ENCODE measurements at regions not wholly inside any gene's neighbourhood (a gene's known extent, or its start where the extent isn't known, plus 50 kb on each side); places are given as distances from the start of the nearest gene placed in this dataset.

DNA sequence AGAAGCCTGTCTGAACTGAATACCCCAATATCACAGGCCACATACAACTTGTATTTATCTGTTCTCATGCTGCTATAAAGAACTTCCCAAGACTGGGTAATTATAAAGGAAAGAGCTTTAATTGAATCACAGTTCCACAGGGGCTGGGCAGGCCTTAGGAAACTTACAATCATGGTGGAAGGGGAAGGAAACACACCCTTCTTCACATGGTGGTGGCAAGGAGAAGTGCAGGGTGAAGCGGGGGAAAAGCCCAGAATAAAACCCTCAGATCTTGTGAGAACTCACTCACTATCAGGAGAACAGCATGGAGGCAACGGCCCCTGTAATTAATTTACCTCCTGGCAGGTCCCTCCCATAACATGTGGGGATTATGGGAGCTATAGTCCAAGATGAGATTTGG lies 50.3 kb upstream of the FNDC1 start:
- TF ChIP-seq, protein P1, sequence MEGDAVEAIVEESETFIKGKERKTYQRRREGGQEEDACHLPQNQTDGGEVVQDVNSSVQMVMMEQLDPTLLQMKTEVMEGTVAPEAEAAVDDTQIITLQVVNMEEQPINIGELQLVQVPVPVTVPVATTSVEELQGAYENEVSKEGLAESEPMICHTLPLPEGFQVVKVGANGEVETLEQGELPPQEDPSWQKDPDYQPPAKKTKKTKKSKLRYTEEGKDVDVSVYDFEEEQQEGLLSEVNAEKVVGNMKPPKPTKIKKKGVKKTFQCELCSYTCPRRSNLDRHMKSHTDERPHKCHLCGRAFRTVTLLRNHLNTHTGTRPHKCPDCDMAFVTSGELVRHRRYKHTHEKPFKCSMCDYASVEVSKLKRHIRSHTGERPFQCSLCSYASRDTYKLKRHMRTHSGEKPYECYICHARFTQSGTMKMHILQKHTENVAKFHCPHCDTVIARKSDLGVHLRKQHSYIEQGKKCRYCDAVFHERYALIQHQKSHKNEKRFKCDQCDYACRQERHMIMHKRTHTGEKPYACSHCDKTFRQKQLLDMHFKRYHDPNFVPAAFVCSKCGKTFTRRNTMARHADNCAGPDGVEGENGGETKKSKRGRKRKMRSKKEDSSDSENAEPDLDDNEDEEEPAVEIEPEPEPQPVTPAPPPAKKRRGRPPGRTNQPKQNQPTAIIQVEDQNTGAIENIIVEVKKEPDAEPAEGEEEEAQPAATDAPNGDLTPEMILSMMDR (IDR thresholded peaks at IDR 0.05; ENCODE audit: borderline replicate concordance, extremely low read depth, insufficient read depth): no peak
- intact Hi-C loops (cut with DNase I): no loop called here
- Histone ChIP-seq H3K9ac (ENCODE audit: low read length in 3 of 3) (no peak overlapping the region), H3K36me3 (ENCODE audit: control insufficient read depth in 2 of 3, insufficient read depth in 3 of 3, low read length in 3 of 3) (no peaks in the 10 kb centered on the region), H3K4me3 (ENCODE audit: low read length in 3 of 3) (no peak overlapping the region), H3K9me3 (ENCODE audit: control insufficient read depth in 2 of 3, insufficient read depth in 1 of 3, low read length in 3 of 3) (no peaks in the 10 kb centered on the region), H3K4me1 (ENCODE audit: control insufficient read depth in 2 of 3, insufficient read depth in 2 of 3, low read depth in 1 of 3, low read length in 3 of 3) (no peaks in the 10 kb centered on the region), H3K27ac (ENCODE audit: low read depth in 2 of 2, low read length in 2 of 2) (no peak overlapping the region), H3K27me3 (ENCODE audit: control insufficient read depth, insufficient read depth, low read length) (no peaks in the 10 kb centered on the region)
- FAIRE-seq (no peak), DNase-seq (no peak)

DNA sequence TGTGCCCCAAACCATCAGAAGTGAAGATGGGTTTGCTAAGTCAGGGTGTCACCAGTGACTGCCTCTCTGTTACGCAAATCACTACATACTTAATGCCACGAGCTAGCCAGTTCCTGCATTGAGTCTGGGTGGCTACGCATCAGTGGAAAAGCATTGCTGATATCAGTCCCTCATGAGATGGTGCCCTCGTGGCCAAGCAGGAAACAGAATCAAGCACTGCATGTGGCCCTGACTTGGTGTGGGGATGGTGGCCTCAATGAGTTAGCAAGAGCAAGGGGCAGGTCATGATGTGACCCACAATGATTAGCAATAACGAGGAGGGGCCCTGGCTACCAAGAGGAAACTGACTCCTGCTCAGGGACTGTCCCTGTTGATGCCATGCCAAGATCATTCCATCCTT lies 51.6 kb upstream of the FNDC1 start:
- TF ChIP-seq, protein P1 (IDR thresholded peaks at IDR 0.05; ENCODE audit: borderline replicate concordance, extremely low read depth, insufficient read depth): no peak
- Histone ChIP-seq H3K36me3 (ENCODE audit: control insufficient read depth in 2 of 3, insufficient read depth in 3 of 3, low read length in 3 of 3) (no peaks in the 10 kb centered on the region), H3K27me3 (ENCODE audit: control insufficient read depth, insufficient read depth, low read length) (no peaks in the 10 kb centered on the region), H3K4me1 (ENCODE audit: control insufficient read depth in 2 of 3, insufficient read depth in 2 of 3, low read depth in 1 of 3, low read length in 3 of 3) (no peaks in the 10 kb centered on the region), H3K4me3 (ENCODE audit: low read length in 3 of 3) (no peak overlapping the region), H3K27ac (ENCODE audit: low read depth in 2 of 2, low read length in 2 of 2) (no peak overlapping the region), H3K9ac (ENCODE audit: low read length in 3 of 3) (no peak overlapping the region), H3K9me3 (ENCODE audit: control insufficient read depth in 2 of 3, insufficient read depth in 1 of 3, low read length in 3 of 3) (no peaks in the 10 kb centered on the region)
- intact Hi-C loops (cut with DNase I): no loop called here
- no peak for FAIRE-seq
- no peak for DNase-seq

DNA sequence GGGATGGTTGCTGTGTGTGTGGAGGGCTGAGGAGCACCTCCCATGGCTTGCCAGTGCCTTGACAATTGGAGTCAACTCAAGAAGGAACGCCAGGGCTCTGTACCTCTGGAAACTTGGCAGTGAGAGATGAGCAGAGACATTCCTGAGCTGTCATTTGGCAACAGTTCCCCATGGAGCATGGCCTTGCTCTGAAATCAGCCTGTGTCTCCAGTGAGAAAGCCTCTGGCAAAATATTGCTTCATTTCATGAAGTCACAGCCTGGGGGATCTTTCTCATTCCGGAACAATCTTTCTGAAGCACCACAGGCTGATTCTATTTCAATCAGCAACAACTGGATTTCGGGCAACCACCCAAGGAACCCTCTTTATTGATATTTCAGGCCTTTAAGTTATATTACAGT lies 52.2 kb upstream of the FNDC1 start:
- intact Hi-C loops (cut with DNase I): no loop called here
- TF ChIP-seq, protein P1 (IDR thresholded peaks at IDR 0.05; ENCODE audit: borderline replicate concordance, extremely low read depth, insufficient read depth): no peak
- no peaks in the 10 kb centered on the region for H3K27me3 ChIP-seq (ENCODE audit: control insufficient read depth, insufficient read depth, low read length)
- no peaks in the 10 kb centered on the region for H3K4me1 ChIP-seq (ENCODE audit: control insufficient read depth in 2 of 3, insufficient read depth in 2 of 3, low read depth in 1 of 3, low read length in 3 of 3)
- H3K36me3 ChIP-seq (ENCODE audit: control insufficient read depth in 2 of 3, insufficient read depth in 3 of 3, low read length in 3 of 3): no peaks in the 10 kb centered on the region
- H3K9me3 ChIP-seq (ENCODE audit: control insufficient read depth in 2 of 3, insufficient read depth in 1 of 3, low read length in 3 of 3): no peaks in the 10 kb centered on the region
- FAIRE-seq (no peak), DNase-seq (no peak)
- no peak overlapping the region for H3K9ac ChIP-seq (ENCODE audit: low read length in 3 of 3)
- H3K4me3 ChIP-seq (ENCODE audit: low read length in 3 of 3): no peak overlapping the region
- H3K27ac ChIP-seq (ENCODE audit: low read depth in 2 of 2, low read length in 2 of 2): no peak overlapping the region

DNA sequence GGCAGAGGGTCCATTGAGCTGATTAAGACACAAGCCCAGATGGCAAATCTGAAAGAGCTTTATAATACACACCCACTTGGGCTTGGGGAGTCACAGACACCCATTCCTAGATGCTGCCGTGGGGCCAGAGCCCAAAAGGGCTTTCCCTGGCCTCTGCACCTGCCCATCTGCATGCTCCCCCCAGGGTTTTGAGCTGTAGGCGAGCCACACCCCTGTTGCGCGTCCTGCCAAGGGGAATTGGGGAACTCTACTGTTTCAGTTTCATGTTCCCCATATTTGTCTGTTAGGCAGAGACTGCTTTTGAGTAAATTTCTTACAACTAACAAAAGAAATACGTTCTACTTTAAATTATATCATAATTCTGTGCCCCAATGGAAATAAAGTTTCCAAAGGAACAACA lies 52.9 kb upstream of the FNDC1 start:
- Histone ChIP-seq H3K9ac (ENCODE audit: low read length in 3 of 3) (no peak overlapping the region), H3K36me3 (ENCODE audit: control insufficient read depth in 2 of 3, insufficient read depth in 3 of 3, low read length in 3 of 3) (no peaks in the 10 kb centered on the region), H3K4me1 (ENCODE audit: control insufficient read depth in 2 of 3, insufficient read depth in 2 of 3, low read depth in 1 of 3, low read length in 3 of 3) (no peaks in the 10 kb centered on the region), H3K9me3 (ENCODE audit: control insufficient read depth in 2 of 3, insufficient read depth in 1 of 3, low read length in 3 of 3) (no peaks in the 10 kb centered on the region), H3K27me3 (ENCODE audit: control insufficient read depth, insufficient read depth, low read length) (no peaks in the 10 kb centered on the region), H3K27ac (ENCODE audit: low read depth in 2 of 2, low read length in 2 of 2) (no peak overlapping the region), H3K4me3 (ENCODE audit: low read length in 3 of 3) (no peak overlapping the region)
- no peak for FAIRE-seq
- TF ChIP-seq, protein P1 (IDR thresholded peaks at IDR 0.05; ENCODE audit: borderline replicate concordance, extremely low read depth, insufficient read depth): no peak
- intact Hi-C loops (cut with DNase I): no loop called here
- no peak for DNase-seq

All from kidney (tissue), 13 donors.